PFSK-1 (cell line): ENCODE measurements at regions not wholly inside any gene's neighbourhood (a gene's known extent, or its start where the extent isn't known, plus 50 kb on each side); places are given as distances from the start of the nearest gene placed in this dataset.

Experiments used
- FOXP2 ChIP-seq: optimal IDR thresholded peaks from 2 replicates; pipeline ENCODE3; 2011; ENCODE audit warnings: borderline replicate concordance, control low read depth, inconsistent platforms; ENCODE audit not compliant: insufficient read depth; ENCODE audit errors: extremely low read length, extremely low read depth
- POLR2AphosphoS5 ChIP-seq: IDR thresholded peaks from 2 replicates; pipeline ENCODE4 v1.6.1; 2012; ENCODE audit warnings: low read depth, mild to moderate bottlenecking, control low read depth, low read length, moderate library complexity
- SIN3A ChIP-seq: IDR thresholded peaks from 2 replicates; pipeline ENCODE4 v1.6.1; 2012; ENCODE audit warnings: mild to moderate bottlenecking, low read length, moderate library complexity, borderline replicate concordance; ENCODE audit not compliant: insufficient read depth
- TAF1 ChIP-seq: IDR thresholded peaks from 2 replicates; pipeline ENCODE4 v1.6.1; 2012; ENCODE audit warnings: low read length, control low read depth, borderline replicate concordance; ENCODE audit not compliant: insufficient read depth
- TF ChIP-seq, protein P1 (sequence below), 2 experiments: IDR thresholded peaks; 2 replicates each; pipeline versions ENCODE4 v1.6.1 to v1.8.0; 2011 to 2012; ENCODE audit warnings: low read depth in 2 of 2, low read length in 2 of 2, control low read depth in 1 of 2, inconsistent platforms in 1 of 2, mild to moderate bottlenecking in 1 of 2, moderate library complexity in 1 of 2; ENCODE audit not compliant: insufficient read depth in 1 of 2

DNA sequence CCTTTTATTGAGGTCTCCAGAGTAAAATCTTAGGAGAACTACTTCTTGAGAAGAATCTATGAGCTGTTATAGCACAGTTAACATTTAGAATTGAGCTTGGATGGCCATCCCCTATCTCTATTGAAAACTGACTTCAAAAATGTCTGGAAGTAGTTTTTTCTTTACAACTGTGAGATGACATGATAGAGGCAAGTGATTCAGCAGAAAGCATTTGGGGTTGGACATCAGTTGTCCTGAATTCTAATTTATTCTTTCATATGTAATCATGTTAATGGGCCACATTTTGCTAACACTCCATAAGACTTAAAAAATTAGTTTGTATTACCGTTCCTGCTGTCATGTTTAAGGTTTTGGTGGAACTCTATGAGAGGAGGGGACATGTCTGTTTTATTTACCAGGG is 237.0 kb upstream of the SLC14A2 start:
- TF ChIP-seq POLR2AphosphoS5 (no peak), TAF1 (no peak), FOXP2 (no peak), SIN3A (no peak)
- TF ChIP-seq, protein P1, sequence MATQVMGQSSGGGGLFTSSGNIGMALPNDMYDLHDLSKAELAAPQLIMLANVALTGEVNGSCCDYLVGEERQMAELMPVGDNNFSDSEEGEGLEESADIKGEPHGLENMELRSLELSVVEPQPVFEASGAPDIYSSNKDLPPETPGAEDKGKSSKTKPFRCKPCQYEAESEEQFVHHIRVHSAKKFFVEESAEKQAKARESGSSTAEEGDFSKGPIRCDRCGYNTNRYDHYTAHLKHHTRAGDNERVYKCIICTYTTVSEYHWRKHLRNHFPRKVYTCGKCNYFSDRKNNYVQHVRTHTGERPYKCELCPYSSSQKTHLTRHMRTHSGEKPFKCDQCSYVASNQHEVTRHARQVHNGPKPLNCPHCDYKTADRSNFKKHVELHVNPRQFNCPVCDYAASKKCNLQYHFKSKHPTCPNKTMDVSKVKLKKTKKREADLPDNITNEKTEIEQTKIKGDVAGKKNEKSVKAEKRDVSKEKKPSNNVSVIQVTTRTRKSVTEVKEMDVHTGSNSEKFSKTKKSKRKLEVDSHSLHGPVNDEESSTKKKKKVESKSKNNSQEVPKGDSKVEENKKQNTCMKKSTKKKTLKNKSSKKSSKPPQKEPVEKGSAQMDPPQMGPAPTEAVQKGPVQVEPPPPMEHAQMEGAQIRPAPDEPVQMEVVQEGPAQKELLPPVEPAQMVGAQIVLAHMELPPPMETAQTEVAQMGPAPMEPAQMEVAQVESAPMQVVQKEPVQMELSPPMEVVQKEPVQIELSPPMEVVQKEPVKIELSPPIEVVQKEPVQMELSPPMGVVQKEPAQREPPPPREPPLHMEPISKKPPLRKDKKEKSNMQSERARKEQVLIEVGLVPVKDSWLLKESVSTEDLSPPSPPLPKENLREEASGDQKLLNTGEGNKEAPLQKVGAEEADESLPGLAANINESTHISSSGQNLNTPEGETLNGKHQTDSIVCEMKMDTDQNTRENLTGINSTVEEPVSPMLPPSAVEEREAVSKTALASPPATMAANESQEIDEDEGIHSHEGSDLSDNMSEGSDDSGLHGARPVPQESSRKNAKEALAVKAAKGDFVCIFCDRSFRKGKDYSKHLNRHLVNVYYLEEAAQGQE (IDR thresholded peaks at IDR 0.05; ENCODE audit: insufficient read depth in 1 of 2, low read depth in 2 of 2, low read length in 2 of 2) = no peak
